Right cardiac atrium (tissue), 5 donors: ENCODE measurements at regions not wholly inside any gene's neighbourhood (a gene's known extent, or its start where the extent isn't known, plus 50 kb on each side); places are given as distances from the start of the nearest gene placed in this dataset.
"Not testable (repeated sequence)": the region's sequence is repeated elsewhere in the genome, so short reads cannot be mapped to it uniquely, and the experiment has no call there.

Experiments
- ATAC-seq, 2 donors: fragments of 200-7000 bp; cut with Tn5 transposase; one replicate each; pipeline versions ENCODE4 v1.8.0 to v1.9.1; 2020; ENCODE audit warnings: moderate library complexity in 2 of 2, mild to moderate bottlenecking in 1 of 2
- DNase-seq, 3 donors: peaks; one replicate each; pipeline ENCODE4 v3.0.0-alpha.2; 2020
- H3K27ac ChIP-seq: one replicate; pipeline ENCODE4 v1.5.1; 2013; ENCODE audit warnings: mild to moderate bottlenecking, low read length, control low read depth, moderate library complexity
- H3K27me3 ChIP-seq: one replicate; pipeline ENCODE4 v1.6.1; 2013; ENCODE audit not compliant: control insufficient read depth, insufficient read depth
- H3K4me1 ChIP-seq: one replicate; pipeline ENCODE4 v1.6.1; 2013; ENCODE audit warnings: low read length; ENCODE audit not compliant: control insufficient read depth, insufficient read depth
- H3K4me3 ChIP-seq: one replicate; pipeline ENCODE4 v1.5.1; 2013; ENCODE audit warnings: low read length, control low read depth
- H3K9me3 ChIP-seq: one replicate; pipeline ENCODE4 v1.6.1; 2013; ENCODE audit warnings: low read length; ENCODE audit not compliant: control insufficient read depth
- WGBS: extraction: QIAGEN DNeasy Blood & Tissue Kit; methylation state at CpG from one replicate; pipeline ENCODE4 v1.1.7; 2013; 5-methylcytosine and 5-hydroxymethylcytosine counted together
- intact Hi-C, 4 donors: fragments of 100-400 bp; cut with DNase I; formaldehyde crosslinking; loops; one replicate each; pipeline versions ENCODE4 v1.11.0 to v1.14.0; 2022 to 2023
- donor health status: healthy with polysubstance abuse.
- donor health status: DM: no; HTN: yes; CAD: no.
- donor health status: DM: no; HTN: no; CAD: no.
- donor health status: DM: no; HTN: yes; CAD: no; lungs with severe emphysema.
- donor health status: DM: yes; HTN: yes; CAD: no.

GRCh38 chr2:239594772-239595608 is 194.2 kb upstream of the HDAC4 start:
- intact Hi-C loops: no loop called here
- 88% methylated on average over 20 of the region's 20 CpGs for WGBS
- Histone ChIP-seq H3K4me1 (no peaks in the 10 kb centered on the region), H3K9me3 (no peaks in the 10 kb centered on the region), H3K27ac (no peak overlapping the region), H3K4me3 (no peak overlapping the region), H3K27me3 (no peaks in the 10 kb centered on the region)
- no peak for ATAC-seq
- DNase-seq: peak in 1 of 3 donors; percentile 19

- no peak for ATAC-seq
- Histone ChIP-seq H3K4me3 (no peak overlapping the region), H3K9me3 (no peaks in the 10 kb centered on the region), H3K27me3 (no peaks in the 10 kb centered on the region), H3K27ac (no peak overlapping the region), H3K4me1 (no peaks in the 10 kb centered on the region)
- WGBS: 77% methylated on average over 17 of the region's 17 CpGs
- intact Hi-C loops: no loop called here
- peak in 2 of 3 donors; percentile 24 to 36 for DNase-seq
These were observed 193.4 kb upstream of the HDAC4 start for GRCh38 chr2:239594019-239594771.

GRCh38 chr2:239593455-239593854 is 192.6 kb upstream of the HDAC4 start:
- Histone ChIP-seq H3K4me1 (no peaks in the 10 kb centered on the region), H3K27ac (no peak overlapping the region), H3K27me3 (no peaks in the 10 kb centered on the region), H3K9me3 (no peaks in the 10 kb centered on the region), H3K4me3 (no peak overlapping the region)
- DNase-seq (no peak), ATAC-seq (no peak)
- WGBS: 92% methylated on average over 6 of the region's 6 CpGs
- intact Hi-C loops: no loop called here

GRCh38 chr2:239592629-239593290 is 191.9 kb upstream of the HDAC4 start:
- not testable (repeated sequence) for ATAC-seq
- WGBS: 88% methylated on average over 16 of the region's 16 CpGs
- peak in 1 of 3 donors; percentile 19 for DNase-seq

DNA sequence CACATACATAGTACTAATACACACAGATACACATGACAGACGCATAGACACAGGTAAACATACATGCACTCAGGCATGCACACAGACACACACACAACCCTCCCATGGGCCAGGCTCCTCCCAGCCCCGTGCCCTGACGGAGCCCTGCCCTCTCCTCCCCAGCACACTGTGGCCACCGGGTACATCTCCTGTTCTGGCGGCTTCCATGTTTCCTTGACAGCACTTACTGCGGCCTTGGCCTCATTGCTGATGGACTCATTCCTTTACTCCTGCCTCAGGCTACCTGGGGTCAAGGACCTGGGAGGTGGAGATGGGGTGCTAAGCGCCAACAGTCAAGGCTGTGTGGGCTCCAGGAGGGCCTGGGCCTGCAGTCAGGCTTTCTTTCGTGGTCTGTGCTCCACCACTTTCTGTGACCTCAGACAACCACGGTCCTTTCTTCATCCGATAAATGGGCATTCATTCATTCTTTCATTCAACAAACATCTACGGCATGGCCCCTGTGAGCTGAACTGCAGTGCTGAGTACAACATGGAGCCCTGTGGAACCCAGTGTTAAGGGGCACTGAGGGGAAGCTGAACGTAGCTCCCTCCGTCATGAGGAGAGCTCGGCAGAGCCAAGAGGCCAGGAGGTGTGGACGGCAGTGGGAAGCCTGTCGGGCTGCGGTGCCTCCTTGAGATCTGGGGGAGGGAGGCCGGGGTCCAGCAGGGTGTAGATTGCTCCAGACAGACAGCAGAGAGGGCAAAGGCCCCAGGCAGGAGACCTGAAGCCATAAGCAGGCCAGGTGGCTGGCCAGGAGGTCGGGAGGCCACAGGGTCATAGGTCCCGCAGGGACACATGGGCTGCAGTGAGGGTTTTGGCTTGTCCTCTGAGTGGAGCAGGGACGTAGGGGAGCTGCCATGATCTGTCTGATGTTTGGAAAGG is 190.4 kb upstream of the HDAC4 start:
- Histone ChIP-seq H3K27me3 (no peaks in the 10 kb centered on the region), H3K4me3 (no peak overlapping the region), H3K27ac (no peak overlapping the region), H3K9me3 (no peaks in the 10 kb centered on the region), H3K4me1 (no peaks in the 10 kb centered on the region)
- 91% methylated on average over 21 of the region's 21 CpGs for WGBS
- ATAC-seq (no peak), DNase-seq (peak in 2 of 3 donors; percentile 19 to 30)
- intact Hi-C loops: no loop called here

More at GRCh38 chr2:239592629-239593290, 191.9 kb upstream of the HDAC4 start:
- H3K27me3 ChIP-seq, intact Hi-C loops, H3K27ac ChIP-seq, H3K9me3 ChIP-seq, H3K4me3 ChIP-seq, H3K4me1 ChIP-seq: not testable (repeated sequence)

GRCh38 chr2:239590276-239590675 is 189.5 kb upstream of the HDAC4 start:
- Histone ChIP-seq H3K4me1 (no peaks in the 10 kb centered on the region), H3K27me3 (no peaks in the 10 kb centered on the region), H3K4me3 (no peak overlapping the region), H3K9me3 (no peaks in the 10 kb centered on the region), H3K27ac (no peak overlapping the region)
- WGBS: 76% methylated on average over 5 of the region's 5 CpGs
- peak in 1 of 3 donors; percentile 6 for DNase-seq
- intact Hi-C loops: no loop called here
- no peak for ATAC-seq

DNA sequence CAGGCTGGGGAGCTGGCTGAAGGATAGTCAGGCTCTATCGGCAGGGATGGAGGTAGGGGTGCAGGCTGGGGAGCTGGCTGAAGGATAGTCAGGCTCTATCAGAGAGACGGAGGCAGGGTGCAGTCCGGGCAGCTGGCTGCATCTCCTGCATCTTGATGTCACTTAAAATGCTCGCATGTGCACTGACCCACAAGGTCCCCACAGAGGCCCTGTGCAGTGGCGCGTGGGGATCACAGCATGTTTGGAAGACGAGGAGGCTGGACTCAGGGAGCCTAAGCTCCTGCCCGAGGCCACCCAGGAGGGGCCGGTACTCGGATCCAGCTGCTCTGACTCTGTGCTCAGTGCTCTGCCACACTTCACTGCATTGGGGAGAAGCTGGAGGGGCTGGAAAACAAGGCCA is 189.0 kb upstream of the HDAC4 start:
- no peaks in the 10 kb centered on the region for H3K9me3 ChIP-seq

GRCh38 chr2:239589270-239589825 is 188.5 kb upstream of the HDAC4 start:
- no peaks in the 10 kb centered on the region for H3K4me1 ChIP-seq
- DNase-seq (peak in 1 of 3 donors; percentile 49), ATAC-seq (no peak)
- H3K9me3 ChIP-seq: no peaks in the 10 kb centered on the region
- H3K27me3 ChIP-seq: no peaks in the 10 kb centered on the region
- intact Hi-C loops: no loop called here
- H3K27ac ChIP-seq: no peak overlapping the region
- H3K4me3 ChIP-seq: no peak overlapping the region
- WGBS: 64% methylated on average over 7 of the region's 7 CpGs

More for the DNA sequence above, 189.0 kb upstream of the HDAC4 start:
- peak in 1 of 3 donors; percentile 22 for DNase-seq
- Histone ChIP-seq H3K27ac (no peak overlapping the region), H3K27me3 (no peaks in the 10 kb centered on the region), H3K4me1 (no peaks in the 10 kb centered on the region), H3K4me3 (no peak overlapping the region)
- 65% methylated on average over 10 of the region's 10 CpGs for WGBS
- no peak for ATAC-seq
- intact Hi-C loops: no loop called here

DNA sequence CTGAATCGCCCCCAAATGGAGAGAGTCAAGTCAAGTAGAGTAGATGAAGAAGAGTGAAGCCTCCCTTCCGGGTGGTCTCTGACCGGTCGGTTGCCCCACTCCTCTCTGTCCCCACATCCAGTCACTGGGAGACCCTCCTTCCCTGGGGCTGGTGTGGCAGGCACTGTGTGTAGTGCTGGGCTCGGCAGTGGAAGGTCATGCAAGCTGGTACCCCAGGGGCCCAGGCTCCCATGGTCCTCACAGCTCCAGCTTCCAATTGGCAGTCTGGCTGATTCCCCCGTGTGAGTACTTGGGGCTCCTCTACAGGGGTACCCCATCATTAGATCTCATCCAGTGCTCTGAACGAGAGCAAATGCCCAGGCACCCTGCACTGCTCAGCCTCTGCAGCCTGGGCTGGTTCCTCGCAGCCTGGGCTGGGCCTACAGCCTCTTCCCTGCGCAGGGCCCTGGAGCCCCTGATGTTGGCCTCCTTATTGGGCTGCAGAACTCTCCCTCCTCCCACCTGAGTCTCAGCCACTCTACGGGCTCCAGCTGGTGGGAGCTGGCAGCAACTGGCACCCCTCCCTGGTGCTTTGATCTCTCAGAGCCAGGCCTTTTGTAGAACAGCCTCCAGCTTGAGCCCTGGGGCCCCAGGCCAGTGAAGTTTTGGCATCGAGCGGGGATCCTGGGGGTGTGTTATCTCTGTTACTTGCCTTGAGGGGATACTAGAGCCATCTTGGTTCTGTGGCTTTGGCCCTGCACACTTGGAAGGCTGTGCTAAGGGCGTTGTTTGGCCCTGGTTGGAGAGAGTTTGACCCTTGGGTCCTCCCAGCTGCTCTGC is 187.8 kb upstream of the HDAC4 start:
- intact Hi-C loops: no loop called here
- Histone ChIP-seq H3K4me3 (no peak overlapping the region), H3K9me3 (no peaks in the 10 kb centered on the region), H3K27ac (no peak overlapping the region), H3K27me3 (no peaks in the 10 kb centered on the region), H3K4me1 (no peaks in the 10 kb centered on the region)
- DNase-seq: peak in 1 of 3 donors; percentile 44
- WGBS: 83% methylated on average over 13 of the region's 13 CpGs
- ATAC-seq: no peak
